ENCODE measurements at regions not wholly inside any gene's neighbourhood (a gene's known extent, or its start where the extent isn't known, plus 50 kb on each side); places are given as distances from the start of the nearest gene placed in this dataset.

DNA sequence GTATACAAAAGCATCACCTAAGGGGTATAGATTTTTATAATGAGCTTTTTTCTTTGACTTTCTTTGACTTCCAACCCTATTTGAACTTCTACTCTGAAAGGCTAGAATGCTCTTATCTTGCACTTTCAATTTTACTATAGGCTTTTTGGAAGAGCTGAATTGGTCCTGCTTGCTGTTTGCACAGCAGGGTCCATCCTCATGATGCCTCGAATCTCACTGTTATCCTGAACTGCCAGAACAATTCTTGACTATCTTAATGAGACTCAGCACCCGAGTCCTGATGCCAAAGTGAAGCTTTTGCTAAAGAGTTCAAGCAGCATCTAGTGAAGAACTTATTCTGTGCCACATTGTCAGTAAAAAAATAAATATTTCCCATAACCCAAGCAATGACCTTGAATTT, 488.3 kb upstream of the ANO5 start:
- in situ Hi-C loops (cut with HindIII; ENCODE audit: low sequenced_read_pairs) = no loop called here
- TF ChIP-seq, protein P1, sequence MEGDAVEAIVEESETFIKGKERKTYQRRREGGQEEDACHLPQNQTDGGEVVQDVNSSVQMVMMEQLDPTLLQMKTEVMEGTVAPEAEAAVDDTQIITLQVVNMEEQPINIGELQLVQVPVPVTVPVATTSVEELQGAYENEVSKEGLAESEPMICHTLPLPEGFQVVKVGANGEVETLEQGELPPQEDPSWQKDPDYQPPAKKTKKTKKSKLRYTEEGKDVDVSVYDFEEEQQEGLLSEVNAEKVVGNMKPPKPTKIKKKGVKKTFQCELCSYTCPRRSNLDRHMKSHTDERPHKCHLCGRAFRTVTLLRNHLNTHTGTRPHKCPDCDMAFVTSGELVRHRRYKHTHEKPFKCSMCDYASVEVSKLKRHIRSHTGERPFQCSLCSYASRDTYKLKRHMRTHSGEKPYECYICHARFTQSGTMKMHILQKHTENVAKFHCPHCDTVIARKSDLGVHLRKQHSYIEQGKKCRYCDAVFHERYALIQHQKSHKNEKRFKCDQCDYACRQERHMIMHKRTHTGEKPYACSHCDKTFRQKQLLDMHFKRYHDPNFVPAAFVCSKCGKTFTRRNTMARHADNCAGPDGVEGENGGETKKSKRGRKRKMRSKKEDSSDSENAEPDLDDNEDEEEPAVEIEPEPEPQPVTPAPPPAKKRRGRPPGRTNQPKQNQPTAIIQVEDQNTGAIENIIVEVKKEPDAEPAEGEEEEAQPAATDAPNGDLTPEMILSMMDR (IDR thresholded peaks at IDR 0.05; ENCODE audit: low read depth, low read length, missing control alignments) = no peak
- H3K4me3 ChIP-seq (ENCODE audit: low read depth, low read length) = no peak overlapping the region
- DNase-seq (ENCODE audit: low read depth) = no peak

DNA sequence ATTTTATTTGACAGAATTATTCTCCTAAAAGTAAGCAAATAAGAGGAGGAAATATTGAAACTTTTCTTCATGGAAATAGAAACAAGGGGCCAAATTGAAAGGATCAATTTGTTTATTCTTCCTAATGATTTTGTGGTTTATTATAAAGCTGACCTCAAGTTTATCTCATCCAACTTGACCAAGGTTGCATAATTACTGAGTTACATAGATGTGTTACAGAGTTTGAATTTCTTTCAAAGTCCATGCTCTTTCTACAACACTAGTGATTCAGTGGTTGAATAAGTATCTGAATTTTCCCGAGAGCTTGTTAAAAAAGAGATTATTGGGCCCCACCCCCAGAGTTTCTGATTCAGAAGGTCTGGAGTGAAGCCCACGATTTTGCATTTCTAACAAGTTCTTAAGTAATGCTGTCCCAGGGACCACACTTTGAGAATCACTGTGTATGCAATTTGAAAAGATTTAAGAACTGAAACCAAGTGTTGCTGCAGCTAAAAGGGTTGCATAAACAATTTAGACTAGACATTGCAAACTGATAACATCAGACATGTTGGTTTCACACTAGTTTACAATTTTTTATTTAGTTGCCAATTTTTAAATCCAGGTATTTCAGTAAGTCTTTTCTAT, 485.7 kb upstream of the ANO5 start:
- no peak overlapping the region for H3K4me3 ChIP-seq (ENCODE audit: low read depth, low read length)
- TF ChIP-seq, protein P1 (IDR thresholded peaks at IDR 0.05; ENCODE audit: low read depth, low read length, missing control alignments) = no peak
- in situ Hi-C loops (cut with HindIII; ENCODE audit: low sequenced_read_pairs) = no loop called here
- no peak for DNase-seq (ENCODE audit: low read depth)

DNA sequence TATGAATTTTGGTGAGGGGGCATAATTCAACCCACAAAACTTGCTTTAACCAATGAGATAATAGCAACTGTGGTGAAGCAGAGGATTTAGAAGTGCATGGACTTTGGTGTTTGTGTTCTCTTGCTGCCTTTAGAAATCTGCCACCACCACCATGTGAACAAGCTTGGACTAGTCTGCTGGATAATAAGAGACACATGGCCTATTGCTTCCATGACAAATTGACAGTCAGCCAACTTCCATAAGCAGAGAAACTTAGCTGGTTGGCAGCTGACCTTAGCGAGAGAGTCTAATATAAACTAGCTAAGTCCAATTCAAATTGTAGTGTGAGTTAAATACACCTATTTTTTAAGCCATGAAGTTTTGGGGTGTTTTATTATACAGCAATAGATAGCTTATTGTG, 482.1 kb upstream of the ANO5 start:
- no peak overlapping the region for H3K4me3 ChIP-seq (ENCODE audit: low read depth, low read length)
- no peak for DNase-seq (ENCODE audit: low read depth)
- in situ Hi-C loops (cut with HindIII; ENCODE audit: low sequenced_read_pairs) = no loop called here
- TF ChIP-seq, protein P1 (IDR thresholded peaks at IDR 0.05; ENCODE audit: low read depth, low read length, missing control alignments) = no peak

DNA sequence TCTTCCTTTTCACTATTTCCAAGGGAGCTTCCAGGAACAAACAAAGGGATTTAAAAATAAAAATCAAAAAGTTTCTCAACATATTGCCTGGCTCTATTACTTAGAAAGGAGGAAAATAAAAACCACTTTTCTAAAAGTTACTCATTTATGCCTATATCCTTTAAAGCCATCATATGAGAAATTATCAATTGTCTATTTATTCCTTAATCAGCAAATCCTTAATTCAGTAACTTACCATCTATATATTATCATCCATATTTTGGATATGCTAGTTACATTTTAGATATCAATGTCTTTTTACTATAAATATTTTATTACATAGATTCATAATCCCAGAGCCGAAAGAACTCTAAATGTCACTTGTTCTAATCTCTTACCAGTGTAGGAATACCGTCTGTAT, 481.5 kb upstream of the ANO5 start:
- DNase-seq (ENCODE audit: low read depth) = no peak
- in situ Hi-C loops (cut with HindIII; ENCODE audit: low sequenced_read_pairs) = no loop called here
- H3K4me3 ChIP-seq (ENCODE audit: low read depth, low read length) = no peak overlapping the region
- TF ChIP-seq, protein P1 (IDR thresholded peaks at IDR 0.05; ENCODE audit: low read depth, low read length, missing control alignments) = no peak

DNA sequence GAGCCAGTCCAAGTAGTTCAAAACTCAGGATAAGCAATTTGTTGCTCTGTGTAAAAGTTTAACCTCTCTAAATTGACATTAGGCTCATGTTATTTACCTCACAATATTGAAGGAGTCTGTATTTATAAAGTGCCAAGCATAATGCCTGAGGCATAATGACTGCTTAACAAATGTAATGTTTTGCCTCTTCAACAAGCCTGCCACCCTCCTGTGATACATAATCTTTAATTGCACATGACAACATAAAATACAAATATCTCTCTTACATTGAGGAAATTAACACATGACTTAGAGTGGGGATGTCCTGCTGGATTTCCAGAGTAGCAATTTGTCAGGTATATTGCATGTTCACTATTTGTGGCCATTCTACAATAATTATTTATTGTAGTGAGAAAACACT, 469.2 kb upstream of the ANO5 start:
- H3K4me3 ChIP-seq (ENCODE audit: low read depth, low read length) = no peak overlapping the region
- TF ChIP-seq, protein P1 (IDR thresholded peaks at IDR 0.05; ENCODE audit: low read depth, low read length, missing control alignments) = no peak
- DNase-seq (ENCODE audit: low read depth) = no peak
- in situ Hi-C loops (cut with HindIII; ENCODE audit: low sequenced_read_pairs) = no loop called here

DNA sequence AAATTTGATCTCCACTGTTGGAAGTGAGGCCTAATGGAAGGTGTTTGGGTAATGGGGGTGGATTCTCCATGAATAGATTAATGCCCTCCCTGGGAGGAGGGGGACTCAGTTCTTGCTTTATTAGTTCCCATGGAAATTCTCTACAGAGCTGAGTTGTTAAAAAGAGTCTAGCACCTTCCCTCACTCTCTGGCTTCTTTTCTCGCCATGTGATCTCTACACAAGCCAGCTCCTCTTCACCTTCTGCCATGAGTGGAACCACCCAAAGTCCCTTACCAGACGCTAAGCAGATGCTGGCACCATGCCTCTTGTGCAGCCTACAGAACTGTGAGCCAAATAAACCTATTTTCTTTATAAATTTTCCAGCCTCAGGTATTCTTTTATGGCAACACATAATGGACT, 465.8 kb upstream of the ANO5 start:
- H3K4me3 ChIP-seq (ENCODE audit: low read depth, low read length) = no peak overlapping the region
- in situ Hi-C loops (cut with HindIII; ENCODE audit: low sequenced_read_pairs) = no loop called here
- no peak for DNase-seq (ENCODE audit: low read depth)
- TF ChIP-seq, protein P1 (IDR thresholded peaks at IDR 0.05; ENCODE audit: low read depth, low read length, missing control alignments) = no peak

Measured in astrocyte of the cerebellum (primary cell).